ENCODE measurements at regions not wholly inside any gene's neighbourhood (a gene's known extent, or its start where the extent isn't known, plus 50 kb on each side); places are given as distances from the start of the nearest gene placed in this dataset.

DNA sequence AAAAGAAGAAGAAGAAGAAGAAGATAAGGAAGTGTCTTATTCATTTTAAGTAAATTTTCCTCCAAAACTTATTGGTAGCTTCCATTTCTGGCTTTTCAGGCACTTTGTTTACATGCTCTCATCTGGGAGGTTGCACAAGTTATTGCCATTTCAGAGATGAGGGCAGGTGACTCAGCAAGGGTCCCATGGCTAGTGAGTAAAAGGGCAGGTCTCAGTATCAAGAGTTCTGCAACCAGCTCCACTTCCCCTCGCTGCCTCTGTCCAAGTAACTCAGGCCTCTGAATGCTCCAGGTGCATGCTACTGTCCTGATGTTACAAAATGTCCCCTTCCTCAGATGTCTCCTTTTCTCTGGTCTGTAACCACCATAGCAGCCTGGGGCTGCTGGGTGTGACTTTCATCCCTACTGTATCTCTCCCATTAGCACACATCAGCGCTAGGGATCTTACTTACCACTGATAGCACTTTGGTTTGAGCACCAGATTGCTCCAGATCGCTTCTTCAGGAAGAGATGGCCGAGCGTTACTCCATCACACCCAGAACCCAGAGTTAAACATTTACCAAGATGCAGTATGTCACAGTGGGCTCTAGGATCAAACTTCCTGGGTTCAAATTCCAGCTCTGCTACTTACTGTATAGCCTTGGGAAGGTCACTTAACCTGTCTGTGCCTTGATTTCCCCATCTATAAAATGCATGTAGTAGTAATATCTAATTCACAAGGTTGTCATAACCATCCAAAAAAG, 57.4 kb upstream of the LAPTM4A start:
- DNase-seq: no peak

- DNase-seq: no peak
These were observed 56.3 kb upstream of the LAPTM4A start for GRCh38 chr2:20107776-20108175.

DNA sequence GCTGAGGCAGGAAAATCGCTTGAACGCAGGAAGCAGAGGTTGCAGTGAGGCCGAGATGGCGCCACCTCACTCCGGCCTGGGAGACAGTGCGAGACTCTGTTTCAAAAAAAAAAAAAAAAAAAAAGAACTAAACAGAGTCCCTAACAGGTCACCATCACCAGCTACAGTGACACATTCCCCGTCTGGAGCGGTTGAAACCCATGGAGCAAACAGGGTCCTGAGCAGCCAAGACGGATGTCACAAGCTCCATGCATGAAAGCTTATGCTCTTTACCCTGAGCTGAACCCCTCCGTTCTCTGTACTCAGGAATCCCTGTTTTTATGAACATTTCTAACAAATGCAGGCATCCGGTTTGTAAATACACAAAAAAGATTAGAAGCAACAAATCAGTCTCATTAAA, 55.9 kb upstream of the LAPTM4A start:
- no peak for DNase-seq

DNA sequence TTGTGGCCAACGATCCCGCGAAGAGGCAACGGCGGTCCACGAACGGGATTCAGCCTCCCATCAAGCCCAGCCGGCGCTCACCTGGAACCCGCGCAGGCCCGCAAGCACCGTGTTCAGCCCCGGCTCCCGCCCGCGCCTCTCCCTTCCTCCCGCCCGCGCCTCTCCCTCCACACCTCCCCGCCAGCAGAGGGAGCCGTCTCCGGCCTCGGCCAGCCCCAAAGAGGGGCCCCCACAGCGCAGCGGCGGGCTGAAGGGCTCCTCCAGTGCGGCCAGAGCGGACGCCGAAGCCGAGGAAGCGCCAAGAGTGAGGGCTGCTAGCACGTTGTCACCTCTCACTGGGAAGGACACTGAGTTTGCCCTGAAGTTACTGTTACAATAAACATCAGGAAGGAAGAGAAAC, 55.3 kb upstream of the LAPTM4A start:
- DNase-seq: peak; percentile 57

DNA sequence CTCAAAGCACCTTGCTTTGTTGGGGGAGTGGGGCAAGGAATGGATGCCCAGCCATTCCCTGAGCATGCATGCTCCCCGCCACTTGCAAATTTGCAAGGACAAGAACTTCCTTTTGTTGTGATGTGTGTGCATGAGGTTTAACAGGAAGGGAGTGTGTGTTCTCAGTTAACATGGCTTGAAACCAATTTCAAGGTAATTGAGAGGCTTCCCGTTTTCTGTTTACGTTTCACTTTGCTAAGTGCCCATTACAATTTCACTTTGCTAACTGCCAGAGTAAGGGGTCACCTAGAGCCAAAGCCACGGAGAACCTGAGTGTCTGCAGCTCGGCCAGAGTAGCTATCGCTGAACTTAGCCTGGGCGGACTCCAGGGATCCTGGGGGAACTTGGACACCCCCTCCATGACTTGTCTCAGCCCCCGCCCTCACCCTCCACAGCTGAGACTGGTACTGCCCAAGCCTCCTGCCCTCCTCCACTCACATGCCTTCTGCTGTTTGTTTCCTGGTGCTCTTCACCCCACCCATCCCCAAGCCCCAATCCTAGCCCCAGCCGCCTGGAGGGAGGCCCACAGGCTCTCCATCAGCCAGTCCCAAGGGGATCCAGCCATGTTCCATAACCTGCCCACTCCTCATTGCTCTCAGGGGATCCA, 53.6 kb upstream of the LAPTM4A start:
- DNase-seq: no peak

DNA sequence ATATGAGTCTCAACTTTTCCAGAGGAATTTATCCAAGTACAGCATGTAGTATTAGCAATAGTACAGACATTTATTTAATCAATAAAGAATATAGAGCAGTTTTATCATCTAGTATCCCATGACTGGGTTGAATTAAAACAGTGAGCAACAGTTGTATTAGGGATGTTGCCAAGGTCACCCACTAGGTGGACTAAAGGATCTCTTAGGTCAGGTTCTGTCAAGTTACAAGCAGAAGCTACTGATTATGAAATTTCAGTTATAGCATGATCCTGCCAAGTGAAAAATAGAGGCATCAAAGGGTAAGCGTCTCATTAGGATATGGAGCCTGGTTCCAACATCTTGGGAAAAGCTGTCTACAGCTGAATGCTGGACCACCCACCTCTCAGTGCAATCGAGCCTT, 52.1 kb upstream of the LAPTM4A start:
- no peak for DNase-seq

All from retina (tissue), 1 donor.